ENCODE measurements at regions not wholly inside any gene's neighbourhood (a gene's known extent, or its start where the extent isn't known, plus 50 kb on each side); places are given as distances from the start of the nearest gene placed in this dataset.

DNA sequence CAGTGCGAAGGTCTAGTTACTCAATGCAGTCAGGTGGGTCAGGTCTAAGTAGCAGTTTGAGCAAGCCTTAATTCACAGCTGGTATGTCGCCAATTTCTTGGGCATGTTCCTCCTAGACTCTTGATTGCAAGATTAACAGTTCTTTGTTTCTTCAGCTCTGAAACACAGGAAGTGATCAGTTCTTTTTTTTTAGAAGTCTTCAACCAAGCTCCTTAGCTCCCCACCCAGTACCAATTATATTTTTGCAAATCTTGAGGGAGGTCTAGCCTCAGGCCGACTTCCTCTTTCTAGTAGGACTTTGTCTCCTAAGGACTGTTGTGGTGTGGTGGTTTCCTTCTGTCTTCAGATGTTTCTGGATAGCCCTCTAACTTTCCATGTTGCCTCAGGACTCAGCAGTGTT is 2054.2 kb downstream of the MAT2B start:
- TF ChIP-seq EP300 (conservative IDR thresholded peaks at IDR 0.05; ENCODE audit: poor library complexity, severe bottlenecking) (no peak), POLR2AphosphoS5 (IDR thresholded peaks at IDR 0.05) (no peak), TAF1 (IDR thresholded peaks at IDR 0.05; ENCODE audit: low read depth) (no peak), MXI1 (conservative IDR thresholded peaks at IDR 0.05; ENCODE audit: poor library complexity, severe bottlenecking) (no peak), EZH2 (IDR thresholded peaks at IDR 0.05; ENCODE audit: borderline replicate concordance, insufficient read depth, low read length, poor library complexity, severe bottlenecking) (no peak), RAD21 (conservative IDR thresholded peaks at IDR 0.05) (no peak), SMC3 (conservative IDR thresholded peaks at IDR 0.05; ENCODE audit: poor library complexity) (no peak)
- TF ChIP-seq, protein P1, sequence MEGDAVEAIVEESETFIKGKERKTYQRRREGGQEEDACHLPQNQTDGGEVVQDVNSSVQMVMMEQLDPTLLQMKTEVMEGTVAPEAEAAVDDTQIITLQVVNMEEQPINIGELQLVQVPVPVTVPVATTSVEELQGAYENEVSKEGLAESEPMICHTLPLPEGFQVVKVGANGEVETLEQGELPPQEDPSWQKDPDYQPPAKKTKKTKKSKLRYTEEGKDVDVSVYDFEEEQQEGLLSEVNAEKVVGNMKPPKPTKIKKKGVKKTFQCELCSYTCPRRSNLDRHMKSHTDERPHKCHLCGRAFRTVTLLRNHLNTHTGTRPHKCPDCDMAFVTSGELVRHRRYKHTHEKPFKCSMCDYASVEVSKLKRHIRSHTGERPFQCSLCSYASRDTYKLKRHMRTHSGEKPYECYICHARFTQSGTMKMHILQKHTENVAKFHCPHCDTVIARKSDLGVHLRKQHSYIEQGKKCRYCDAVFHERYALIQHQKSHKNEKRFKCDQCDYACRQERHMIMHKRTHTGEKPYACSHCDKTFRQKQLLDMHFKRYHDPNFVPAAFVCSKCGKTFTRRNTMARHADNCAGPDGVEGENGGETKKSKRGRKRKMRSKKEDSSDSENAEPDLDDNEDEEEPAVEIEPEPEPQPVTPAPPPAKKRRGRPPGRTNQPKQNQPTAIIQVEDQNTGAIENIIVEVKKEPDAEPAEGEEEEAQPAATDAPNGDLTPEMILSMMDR (IDR thresholded peaks at IDR 0.05; ENCODE audit: poor library complexity, severe bottlenecking): no peak
- TF ChIP-seq, protein P2, sequence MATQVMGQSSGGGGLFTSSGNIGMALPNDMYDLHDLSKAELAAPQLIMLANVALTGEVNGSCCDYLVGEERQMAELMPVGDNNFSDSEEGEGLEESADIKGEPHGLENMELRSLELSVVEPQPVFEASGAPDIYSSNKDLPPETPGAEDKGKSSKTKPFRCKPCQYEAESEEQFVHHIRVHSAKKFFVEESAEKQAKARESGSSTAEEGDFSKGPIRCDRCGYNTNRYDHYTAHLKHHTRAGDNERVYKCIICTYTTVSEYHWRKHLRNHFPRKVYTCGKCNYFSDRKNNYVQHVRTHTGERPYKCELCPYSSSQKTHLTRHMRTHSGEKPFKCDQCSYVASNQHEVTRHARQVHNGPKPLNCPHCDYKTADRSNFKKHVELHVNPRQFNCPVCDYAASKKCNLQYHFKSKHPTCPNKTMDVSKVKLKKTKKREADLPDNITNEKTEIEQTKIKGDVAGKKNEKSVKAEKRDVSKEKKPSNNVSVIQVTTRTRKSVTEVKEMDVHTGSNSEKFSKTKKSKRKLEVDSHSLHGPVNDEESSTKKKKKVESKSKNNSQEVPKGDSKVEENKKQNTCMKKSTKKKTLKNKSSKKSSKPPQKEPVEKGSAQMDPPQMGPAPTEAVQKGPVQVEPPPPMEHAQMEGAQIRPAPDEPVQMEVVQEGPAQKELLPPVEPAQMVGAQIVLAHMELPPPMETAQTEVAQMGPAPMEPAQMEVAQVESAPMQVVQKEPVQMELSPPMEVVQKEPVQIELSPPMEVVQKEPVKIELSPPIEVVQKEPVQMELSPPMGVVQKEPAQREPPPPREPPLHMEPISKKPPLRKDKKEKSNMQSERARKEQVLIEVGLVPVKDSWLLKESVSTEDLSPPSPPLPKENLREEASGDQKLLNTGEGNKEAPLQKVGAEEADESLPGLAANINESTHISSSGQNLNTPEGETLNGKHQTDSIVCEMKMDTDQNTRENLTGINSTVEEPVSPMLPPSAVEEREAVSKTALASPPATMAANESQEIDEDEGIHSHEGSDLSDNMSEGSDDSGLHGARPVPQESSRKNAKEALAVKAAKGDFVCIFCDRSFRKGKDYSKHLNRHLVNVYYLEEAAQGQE (IDR thresholded peaks at IDR 0.05; ENCODE audit: borderline replicate concordance): no peak

DNA sequence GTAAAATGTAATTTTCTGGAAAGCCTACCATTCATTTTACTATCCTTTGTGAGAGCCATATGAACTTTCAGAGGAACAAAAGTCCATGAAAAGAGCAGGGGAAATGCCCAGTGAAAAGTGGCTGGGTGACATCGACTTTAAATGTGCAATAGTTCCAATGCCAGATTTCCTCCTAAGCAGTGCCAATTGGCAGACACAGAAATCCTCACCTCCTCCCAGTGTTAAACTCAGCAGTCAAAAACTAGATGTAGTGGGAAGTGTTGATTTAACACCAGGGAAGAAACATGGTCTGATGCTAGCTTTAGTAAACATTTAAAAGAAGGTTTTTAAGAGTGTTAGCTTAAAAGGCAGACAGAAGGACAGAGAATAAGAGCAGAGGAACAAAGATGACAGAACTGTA is 2055.2 kb downstream of the MAT2B start:
- H3F3A ChIP-seq (ENCODE audit: insufficient read depth, low read length, poor library complexity, severe bottlenecking): no peaks in the 10 kb centered on the region
- H3K27me3 ChIP-seq (ENCODE audit: insufficient read depth, low read depth, low read length): no peaks in the 10 kb centered on the region
- no peak overlapping the region for H3K27ac ChIP-seq (ENCODE audit: low read length)
- no peak overlapping the region for H3K4me3 ChIP-seq (ENCODE audit: low read length)
- H3K9me2 ChIP-seq (ENCODE audit: insufficient read depth, low read length): no peaks in the 10 kb centered on the region
- no peaks in the 10 kb centered on the region for H3K9me3 ChIP-seq (ENCODE audit: low read length)
- H4K20me1 ChIP-seq (ENCODE audit: insufficient read depth): no peaks in the 10 kb centered on the region
- no peak for TF ChIP-seq EZH2 (IDR thresholded peaks at IDR 0.05; ENCODE audit: borderline replicate concordance, insufficient read depth, low read length, poor library complexity, severe bottlenecking)
- TF ChIP-seq, protein P1 (IDR thresholded peaks at IDR 0.05; ENCODE audit: poor library complexity, severe bottlenecking): no peak
- TF ChIP-seq, protein P2 (IDR thresholded peaks at IDR 0.05; ENCODE audit: borderline replicate concordance): no peak
- TF ChIP-seq EP300 (conservative IDR thresholded peaks at IDR 0.05; ENCODE audit: poor library complexity, severe bottlenecking): no peak
- TF ChIP-seq RAD21 (conservative IDR thresholded peaks at IDR 0.05): no peak
- no peak for TF ChIP-seq MXI1 (conservative IDR thresholded peaks at IDR 0.05; ENCODE audit: poor library complexity, severe bottlenecking)
- TF ChIP-seq TAF1 (IDR thresholded peaks at IDR 0.05; ENCODE audit: low read depth): no peak
- no peak for TF ChIP-seq POLR2AphosphoS5 (IDR thresholded peaks at IDR 0.05)
- TF ChIP-seq SMC3 (conservative IDR thresholded peaks at IDR 0.05; ENCODE audit: poor library complexity): no peak
- no peak overlapping the region for H3K4me2 ChIP-seq (ENCODE audit: low read length)
- no peaks in the 10 kb centered on the region for H3K36me3 ChIP-seq (ENCODE audit: insufficient read depth, low read length)
- H3K79me2 ChIP-seq (replicated peaks; ENCODE audit: insufficient read depth, low read length): no peaks in the 10 kb centered on the region
- H3K9ac ChIP-seq (ENCODE audit: low read length): no peak overlapping the region
- no peak overlapping the region for H2AFZ ChIP-seq (ENCODE audit: low read depth, low read length)

More for the DNA sequence above, 2054.2 kb downstream of the MAT2B start:
- Histone ChIP-seq H3K27me3 (ENCODE audit: insufficient read depth, low read depth, low read length) (no peaks in the 10 kb centered on the region), H3F3A (ENCODE audit: insufficient read depth, low read length, poor library complexity, severe bottlenecking) (no peaks in the 10 kb centered on the region), H3K9me2 (ENCODE audit: insufficient read depth, low read length) (no peaks in the 10 kb centered on the region), H3K27ac (ENCODE audit: low read length) (no peak overlapping the region), H2AFZ (ENCODE audit: low read depth, low read length) (no peak overlapping the region), H3K4me2 (ENCODE audit: low read length) (no peak overlapping the region), H3K9me3 (ENCODE audit: low read length) (no peaks in the 10 kb centered on the region), H3K4me3 (ENCODE audit: low read length) (no peak overlapping the region), H3K36me3 (ENCODE audit: insufficient read depth, low read length) (no peaks in the 10 kb centered on the region), H3K9ac (ENCODE audit: low read length) (no peak overlapping the region), H4K20me1 (ENCODE audit: insufficient read depth) (no peaks in the 10 kb centered on the region), H3K79me2 (replicated peaks; ENCODE audit: insufficient read depth, low read length) (no peaks in the 10 kb centered on the region)
